CD4-positive, alpha-beta T cell treated with Interferon alpha-2 for 1 hour (primary cell): ENCODE measurements at regions not wholly inside any gene's neighbourhood (a gene's known extent, or its start where the extent isn't known, plus 50 kb on each side); places are given as distances from the start of the nearest gene placed in this dataset.

ENCODE experiments used
- DNase-seq, 2 donors: peaks; one replicate each; pipeline ENCODE4 v3.0.0-alpha.2; 2020 to 2022

DNA sequence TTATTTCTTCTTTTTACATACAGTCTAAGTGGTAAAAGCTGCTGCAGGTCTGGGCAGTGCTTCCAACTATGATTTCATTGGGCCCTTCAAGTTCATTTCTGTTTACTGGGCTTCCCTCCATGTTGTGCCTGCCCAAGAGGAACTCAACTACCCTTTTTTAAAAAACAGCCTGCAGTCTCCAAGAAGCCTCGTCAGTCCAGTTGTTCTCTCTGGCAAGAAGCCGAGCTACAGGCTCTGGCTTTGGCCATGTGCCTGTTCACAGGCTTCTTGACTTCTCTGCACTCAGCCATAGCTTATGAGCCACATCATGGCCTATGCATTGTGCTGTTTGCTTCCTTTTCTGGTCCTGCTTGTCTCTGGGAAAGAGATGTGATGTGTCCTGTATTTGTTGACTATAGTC lies 119.7 kb upstream of the PJA2 start:
- no peak for DNase-seq

DNA sequence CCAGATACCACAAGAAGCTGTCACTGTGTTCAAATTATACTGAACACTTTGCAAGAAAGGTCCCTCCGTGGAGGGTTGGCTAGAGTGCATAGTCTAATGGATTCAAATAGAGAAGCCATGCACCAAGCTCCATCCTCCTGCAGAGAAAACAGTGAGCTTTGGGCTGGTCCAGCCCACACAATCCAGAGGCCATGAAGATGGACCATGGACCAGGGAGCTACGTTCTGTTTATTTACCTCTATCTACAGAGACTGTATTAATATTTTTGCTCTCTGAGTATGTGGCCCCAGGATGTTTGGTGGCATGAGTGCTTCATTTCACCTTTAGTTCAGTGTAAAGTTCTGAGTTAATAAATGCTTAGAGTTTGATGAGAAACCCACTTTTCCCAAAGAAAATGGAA lies 114.8 kb upstream of the PJA2 start:
- no peak for DNase-seq

DNA sequence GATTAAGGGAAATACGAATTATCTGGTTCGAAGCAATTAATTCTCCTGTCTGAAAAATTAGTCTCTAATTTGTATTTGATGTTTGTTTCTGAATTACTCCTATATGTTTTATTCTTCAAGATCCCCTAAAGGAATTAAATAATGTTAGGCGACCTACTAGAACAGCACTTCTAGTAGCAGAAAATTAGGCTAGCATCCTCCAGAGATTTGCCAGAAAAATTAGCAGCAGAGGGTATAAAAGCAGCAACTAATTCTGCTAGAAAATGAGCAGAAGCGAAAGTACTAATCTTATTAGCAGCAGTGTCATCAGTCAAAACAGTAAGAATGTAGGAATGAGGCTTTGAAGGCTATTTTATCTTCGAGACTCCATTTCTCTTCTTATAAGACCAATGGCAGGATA lies 114.3 kb upstream of the PJA2 start:
- DNase-seq: no peak

DNA sequence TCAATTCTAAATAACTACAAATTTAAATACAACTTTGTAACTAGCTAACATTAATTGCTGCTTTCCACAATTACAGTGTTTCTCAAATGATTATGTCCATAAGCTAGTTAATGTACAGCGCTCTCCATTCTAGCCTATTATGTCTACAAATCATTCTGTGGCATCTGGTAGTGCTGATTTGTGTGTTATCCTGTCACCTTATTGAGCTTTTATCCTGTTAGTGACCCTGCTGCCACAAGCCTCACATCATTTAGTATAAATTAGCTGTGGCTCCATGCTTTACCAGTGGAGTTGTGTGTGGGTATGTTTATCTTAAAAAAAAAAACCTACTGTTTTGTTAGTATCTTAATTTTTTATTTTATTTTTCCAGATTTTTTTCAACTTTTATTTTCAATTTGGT lies 112.6 kb upstream of the PJA2 start:
- no peak for DNase-seq

DNA sequence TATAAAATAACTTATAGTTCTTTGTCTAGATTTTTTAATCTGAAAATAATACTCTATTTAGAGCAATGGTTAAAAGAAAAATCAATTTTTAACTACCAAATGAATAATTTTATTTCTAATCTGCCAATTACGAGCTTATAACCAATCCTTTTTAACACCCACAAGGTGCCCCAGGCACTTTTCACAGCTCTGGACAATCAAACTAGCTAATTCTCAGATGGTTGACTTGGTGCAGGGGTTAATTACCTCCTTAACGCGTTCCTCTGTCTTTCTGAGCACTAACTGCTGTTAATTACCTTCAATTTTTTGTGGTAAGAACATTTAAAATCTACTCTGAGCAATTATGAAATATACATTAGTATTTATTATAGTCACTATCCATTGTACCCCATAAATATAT lies 109.6 kb upstream of the PJA2 start:
- no peak for DNase-seq

DNA sequence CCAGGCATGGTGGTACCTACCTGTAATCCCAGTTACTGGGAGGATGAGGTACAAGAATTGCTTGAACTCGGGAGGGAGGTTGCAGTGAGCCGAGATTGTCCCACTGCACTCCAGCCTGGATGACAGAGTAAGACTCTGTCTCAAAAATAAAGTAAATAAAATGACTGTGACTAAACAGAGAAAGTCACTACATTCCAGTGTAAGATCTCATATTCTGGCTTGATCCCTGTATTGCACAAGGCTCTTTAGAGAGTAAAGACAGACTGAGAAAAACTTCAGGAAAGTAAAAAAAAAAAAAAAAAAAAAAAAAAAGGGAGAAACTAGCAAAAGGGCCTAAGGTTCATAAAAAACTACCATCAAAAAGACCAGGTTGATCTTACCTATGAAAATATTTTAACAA lies 106.6 kb upstream of the PJA2 start:
- no peak for DNase-seq

DNA sequence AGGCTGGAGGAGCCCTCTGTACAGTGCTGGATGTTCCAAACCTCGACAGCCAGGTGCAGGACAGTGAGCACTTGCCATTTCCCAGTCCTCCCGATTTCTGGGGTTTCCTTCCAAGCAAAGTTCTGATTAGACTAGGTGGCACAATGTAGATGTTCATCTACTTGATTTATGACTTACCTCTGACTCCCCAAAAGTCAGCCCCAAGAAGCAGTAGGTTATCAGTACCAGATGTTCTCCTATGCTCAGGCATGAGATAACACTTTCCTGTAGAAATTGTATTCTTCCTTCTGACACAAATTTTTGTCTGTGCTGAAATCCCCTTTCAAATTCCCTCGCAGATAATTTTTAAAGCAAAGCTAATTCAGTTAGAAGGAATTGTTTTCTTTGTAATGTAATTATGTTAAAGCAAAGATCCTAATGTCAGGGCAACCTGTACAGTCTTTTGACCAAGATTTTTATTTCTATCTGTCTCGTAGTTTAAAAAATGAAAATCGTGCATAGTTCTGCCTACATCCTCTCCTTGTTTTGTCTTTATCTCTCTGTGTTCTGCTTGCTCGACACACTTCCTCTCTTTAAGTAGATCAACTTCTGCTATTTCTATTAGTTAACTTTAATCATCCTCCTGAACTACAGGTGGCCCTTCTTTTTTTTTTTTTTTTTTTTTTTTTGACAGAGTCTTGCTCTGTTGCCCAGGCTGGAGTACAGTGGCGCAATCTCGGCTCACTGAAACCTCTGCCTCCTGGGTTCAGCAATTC lies 102.4 kb upstream of the PJA2 start:
- no peak for DNase-seq

DNA sequence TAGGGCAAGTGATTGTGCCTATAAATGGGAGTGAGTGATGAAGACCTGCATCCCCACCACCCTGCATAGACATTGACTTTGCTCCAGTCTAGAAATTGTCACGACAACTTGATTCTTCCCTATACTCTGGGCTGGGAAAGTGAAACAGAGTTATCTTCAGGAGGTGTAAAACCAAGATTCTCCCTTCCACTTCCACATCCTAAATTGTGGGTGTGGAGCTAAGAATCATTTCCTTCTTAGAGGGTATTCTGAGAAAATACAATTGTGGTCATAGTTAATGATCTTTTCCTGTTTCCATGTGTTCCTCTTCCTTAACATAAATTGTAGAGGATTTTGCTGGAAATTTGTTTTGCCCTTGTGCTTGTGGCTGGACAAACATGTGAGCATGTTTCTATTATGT lies 96.8 kb upstream of the PJA2 start:
- no peak for DNase-seq

DNA sequence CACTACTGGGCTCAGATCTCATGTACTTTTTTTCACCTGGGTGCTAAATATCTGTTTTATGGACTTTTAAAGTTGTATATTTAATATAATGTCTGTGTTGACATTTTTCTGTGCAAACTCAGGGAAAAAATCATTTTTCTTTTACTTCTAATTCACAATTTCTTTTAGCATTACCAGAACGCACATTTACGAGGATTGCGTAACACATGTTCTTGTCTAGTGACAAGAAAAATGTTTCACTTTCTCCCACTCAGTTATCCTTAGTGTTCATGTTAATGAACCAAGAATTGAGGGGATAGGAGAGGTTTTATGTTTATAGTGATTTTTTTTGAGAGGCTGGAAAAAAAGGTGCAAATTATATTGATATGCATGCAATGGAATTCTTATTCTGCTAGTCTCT lies 86.3 kb upstream of the PJA2 start:
- no peak for DNase-seq

DNA sequence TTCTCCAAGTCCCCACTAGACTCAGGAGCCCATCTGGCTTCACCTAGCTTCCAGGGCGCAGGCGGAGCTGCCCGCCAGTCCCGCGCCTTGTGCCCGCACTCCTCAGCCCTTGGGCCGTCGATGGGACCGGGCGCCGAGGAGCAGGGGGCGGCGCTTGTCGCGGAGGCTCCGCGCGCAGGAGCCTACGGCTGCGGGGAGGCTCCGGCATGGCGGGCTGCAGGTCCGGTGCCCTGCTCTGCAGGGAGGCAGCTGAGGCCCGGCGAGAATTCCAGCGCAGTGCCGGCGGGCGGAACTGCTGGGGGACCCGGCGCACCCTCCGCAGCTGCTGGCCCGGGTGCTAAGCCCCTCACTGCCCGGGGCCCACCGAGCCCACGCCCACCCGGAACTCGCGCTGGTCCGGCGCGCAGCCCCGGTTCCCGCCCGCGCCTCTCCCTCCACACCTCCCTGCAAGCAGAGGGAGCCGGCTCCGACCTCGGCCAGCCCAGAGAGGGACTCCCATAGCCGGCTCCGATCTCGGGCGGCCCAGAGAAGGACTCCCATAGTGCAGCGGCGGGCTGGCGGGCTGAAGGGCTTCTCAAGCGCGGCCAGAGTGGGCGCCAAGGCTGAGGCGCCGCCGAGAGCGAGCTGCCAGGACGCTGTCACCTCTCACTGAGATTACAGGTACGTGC lies 78.1 kb upstream of the PJA2 start:
- no peak for DNase-seq

DNA sequence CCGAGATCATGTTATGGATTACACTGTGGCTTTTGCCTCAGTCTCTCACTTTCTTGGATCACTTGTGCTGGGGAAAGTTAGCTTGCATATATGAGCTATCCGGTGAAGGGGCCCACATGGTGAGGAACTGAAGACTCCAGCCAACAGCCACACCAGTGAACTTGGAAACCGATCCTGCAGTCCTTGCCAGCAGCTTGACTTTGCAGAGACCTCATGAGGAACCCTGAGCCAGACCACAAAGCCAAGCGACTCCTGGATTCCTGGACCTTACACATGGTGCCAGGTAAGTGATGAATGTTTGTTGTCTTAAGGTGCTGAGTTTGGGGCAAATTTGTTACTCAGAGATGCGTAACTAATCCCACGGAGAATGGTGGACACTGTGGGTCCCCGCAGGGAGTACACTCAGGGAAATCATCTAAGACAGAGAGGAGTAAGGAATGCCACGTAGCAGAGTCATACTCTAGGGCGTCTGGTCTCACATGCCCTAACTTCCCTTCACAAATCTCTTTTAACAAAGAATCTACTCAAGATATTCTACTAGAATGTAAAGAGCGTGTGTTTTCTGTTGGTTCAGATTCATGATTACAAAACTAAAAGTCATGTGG lies 76.5 kb upstream of the PJA2 start:
- no peak for DNase-seq

DNA sequence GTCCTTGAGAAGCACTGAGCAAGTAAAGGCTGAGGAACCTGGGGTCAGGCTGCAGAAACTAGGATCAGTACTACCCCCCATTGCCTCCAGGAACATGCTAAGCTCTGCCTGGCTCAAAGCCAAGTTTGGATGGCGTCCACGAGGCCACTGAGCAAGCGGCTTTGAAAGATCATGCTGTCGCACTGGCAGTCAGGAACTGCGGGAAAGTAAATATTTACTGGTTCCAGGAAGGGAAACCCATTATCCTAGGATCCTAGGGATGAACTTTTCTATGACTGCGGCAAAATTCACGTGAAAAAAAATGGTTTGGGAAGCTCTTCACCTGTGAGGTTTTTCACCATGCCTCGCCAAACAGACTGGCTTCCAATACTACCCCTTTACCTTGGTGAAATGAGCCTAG lies 75.3 kb upstream of the PJA2 start:
- DNase-seq: no peak

DNA sequence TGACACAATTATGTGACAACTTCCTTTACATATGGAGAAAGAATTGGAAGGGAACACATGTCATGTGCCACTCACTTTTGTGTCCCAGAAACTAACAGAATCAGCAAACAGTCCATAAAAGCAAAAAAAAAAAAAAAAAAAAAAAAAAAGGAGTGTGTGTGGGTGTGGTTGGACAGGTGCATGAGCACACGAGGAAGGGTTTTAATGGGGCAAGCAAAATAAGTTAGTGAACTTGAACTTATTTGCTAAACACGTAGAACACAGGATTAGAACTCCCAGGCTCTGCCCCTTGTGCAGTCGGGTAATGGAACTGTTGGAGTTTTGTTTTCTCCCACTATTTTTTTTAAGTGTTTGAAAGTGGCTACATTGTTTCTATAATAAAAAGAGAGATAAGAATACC lies 74.8 kb upstream of the PJA2 start:
- no peak for DNase-seq

DNA sequence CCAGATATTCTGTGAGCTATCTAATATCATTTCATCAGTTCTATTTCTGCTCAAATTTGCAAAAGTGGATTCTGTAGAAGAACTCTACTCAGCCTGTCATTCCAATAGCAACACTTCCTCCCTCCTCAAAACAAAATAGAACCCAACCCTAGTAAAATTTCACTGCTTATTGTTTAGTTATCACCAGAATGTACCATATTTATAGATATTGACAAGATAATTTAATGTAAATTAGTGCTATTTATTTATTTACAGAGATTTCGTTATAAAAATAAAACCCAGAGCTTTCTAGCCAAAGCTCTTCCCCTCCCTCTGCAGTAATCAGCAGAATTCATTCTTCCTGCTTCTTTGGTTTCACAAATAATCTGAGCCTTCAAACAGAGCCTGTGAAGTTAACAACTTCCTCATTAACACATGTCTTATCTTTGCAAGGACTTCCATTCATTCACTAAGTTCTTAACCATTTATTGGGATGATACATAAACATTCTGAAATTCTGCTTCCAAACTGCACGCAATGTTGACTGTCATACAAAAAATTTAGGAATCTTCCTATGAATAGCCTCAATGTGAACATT lies 73.7 kb upstream of the PJA2 start:
- no peak for DNase-seq

DNA sequence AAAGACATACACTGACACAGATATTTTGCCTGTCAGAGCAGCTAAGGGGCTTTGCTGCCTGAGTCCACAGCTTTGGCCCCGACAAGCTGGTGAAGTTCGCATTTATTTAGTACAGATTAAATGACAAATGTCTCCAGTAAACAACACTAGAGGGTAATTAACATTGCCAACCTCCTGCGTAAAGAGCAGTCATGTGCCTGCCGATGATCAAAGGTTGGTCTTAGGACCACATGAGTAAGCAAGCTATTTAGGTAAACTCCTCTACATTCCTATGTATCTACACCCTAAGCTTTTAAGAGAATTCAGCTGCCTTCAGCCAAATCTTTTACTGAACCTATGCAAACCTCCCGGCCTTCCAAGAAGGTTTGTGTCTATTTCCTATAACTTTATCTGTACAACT lies 73.0 kb upstream of the PJA2 start:
- no peak for DNase-seq

DNA sequence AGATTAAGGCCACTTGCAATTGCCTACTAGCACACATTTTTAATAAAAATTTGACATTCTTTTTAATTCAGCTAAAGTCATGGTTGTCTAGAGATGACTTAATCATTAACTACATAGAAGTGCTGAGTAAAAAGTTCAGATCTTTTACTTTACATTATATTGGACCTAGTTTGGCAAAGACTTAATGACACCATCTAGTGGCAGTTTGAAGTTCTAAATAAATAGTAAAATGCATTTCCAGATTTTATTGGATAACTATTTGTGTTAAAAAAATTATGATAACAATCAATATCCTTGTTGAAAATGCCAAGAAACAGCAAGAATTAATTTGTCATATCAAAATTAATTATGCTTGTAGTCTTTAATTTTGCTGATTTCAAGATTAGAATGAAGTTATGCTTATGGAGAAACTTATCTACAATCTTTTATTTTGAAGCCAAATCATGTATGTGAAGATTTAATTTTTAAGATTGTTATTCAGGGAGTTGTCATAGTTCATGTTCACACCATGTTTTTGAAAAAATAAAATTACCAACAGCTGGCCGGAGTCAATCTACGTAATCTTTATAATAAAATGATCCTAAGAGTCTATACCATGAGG lies 69.6 kb upstream of the PJA2 start:
- peak in 1 of 2 donors; percentile 21 for DNase-seq

DNA sequence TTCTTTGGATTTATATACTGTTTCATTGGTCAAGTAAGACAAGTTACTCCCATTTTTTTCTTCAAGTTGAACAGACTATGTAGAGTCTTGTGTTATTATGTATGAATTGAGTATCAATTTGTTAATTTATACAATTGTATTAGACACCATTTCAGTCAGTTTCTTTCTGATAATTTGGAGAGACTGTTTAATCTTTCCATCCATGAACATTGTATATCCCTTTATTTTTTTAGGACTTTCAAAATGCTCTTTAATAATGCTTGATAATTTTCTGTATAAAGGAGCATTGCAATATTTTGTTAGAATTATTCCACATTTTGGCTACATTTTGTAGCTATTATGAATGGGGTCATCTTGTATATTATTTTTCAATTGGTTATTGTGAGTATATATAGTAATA lies 69.1 kb upstream of the PJA2 start:
- no peak for DNase-seq

DNA sequence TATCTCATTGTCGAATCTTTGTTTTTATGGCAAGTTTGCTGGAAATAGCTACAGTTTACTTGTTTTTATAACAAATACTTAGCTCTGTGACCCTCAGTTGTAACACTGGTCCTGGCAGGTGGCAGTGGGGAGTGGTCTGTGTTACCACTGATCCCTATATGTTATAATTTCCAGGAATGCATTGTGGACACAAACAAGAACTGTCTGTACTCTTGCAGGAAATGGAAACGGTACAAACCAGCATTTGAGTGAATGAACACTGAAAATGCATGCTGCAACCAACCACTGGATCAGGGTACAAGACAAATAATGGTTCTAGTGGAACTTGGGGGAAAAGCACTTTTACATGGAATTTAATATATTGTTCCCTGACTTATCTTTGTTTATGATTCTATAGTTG lies 66.5 kb upstream of the PJA2 start:
- no peak for DNase-seq

DNA sequence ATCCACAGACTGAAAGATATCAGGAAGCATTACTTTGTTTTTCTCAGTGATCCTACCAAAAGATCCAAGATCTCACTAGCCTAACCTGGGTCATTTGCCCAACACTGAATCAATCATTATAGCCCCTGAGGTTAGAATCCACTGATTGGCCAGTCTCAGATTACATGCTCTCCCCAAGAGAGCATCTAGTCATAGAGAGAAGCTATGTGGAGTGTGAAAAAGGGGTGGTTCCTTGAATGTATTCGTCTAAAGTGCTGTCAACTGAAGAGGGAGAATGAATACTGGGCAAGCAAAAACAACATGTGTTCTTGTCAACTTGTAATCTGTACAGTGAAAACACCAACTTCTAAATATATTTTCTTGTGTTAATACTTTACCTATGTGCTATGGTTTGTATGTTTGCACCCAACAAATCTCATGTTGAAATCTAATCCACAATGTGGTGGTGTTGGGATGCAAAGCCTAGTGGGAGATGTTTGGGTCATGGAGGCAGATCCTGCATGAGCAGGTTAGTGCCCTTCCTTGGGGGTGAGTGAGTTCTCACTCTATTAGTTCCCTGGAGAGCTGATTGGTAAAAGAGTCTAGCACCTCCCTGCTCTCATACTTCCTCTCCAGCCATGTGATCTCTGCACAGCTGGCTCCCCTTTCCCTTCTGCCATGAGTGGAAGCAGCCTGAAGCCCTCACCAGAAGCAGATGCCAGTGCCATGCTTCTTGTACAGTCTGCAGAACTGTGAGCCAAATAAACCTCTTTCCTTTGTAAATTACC lies 60.3 kb upstream of the PJA2 start:
- no peak for DNase-seq

DNA sequence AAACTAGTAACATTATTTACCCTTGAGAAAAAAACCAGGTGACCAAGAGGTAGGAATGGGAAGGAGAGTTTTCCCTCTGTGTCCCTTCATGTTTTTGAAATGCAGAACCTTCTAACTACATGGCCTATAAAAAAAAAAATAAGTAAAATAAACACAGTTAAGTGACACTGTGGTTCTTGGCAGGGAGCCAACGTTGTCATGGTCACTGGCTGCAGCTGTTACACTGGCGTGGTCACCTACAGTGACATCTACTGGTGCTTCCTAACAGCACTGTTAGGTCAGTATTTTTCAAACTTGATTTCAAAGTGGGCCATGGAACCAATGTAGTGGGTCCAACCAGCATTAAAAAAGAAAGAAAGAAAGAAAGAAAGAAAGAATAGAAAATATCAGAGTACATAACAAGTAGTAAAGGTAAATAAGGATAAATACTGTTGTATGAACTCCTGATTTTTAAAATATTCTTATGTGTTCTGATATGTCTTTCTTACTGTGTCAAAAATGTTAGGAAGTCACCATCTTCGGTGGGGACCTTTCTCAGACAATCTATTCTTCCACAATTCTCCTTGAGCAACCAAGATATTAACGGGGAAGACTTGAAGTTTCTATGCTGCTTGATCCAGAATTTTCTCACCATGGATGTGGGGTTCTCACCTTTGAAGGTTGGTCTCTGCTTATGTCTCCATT lies 59.1 kb upstream of the PJA2 start:
- DNase-seq: peak; percentile 79 to 83

DNA sequence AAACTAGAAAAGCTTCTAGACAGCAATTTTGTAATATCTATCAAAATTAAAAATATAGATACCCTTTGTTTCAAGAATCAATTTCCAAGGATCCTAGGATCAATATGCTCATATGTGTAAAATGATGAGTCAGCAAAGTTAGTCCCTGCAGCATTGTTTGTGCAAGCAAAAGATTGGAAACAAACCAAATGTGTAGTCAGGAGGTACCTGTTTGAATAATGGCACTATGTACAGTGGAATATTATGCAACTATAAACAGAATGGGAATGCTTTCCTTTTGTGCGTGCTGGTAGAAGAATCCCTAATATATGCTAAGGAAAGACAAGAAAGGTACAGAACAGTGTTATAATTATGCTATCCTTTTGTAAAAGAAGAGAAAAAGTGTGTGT lies 58.5 kb upstream of the PJA2 start:
- DNase-seq: no peak

DNA sequence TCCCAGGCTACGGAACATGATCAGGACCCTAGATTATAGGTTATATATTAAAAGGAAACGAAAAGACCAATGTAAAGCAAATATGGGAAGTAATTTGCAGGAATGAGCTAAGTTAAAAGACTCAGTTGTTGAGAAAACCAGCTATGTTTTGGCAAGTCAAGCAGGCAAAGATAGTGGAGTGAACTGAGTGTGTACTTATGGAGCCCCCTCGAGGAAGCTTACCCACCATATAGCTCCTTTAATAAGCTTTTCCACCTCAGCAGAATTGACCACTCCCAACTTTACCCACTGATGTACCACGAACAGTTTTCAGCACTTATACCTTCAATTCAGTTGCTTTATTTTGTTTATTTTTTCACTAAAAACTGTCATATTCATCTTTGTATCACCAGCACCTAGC lies 57.3 kb upstream of the PJA2 start:
- DNase-seq: no peak
